ENCODE measurements at regions not wholly inside any gene's neighbourhood (a gene's known extent, or its start where the extent isn't known, plus 50 kb on each side); places are given as distances from the start of the nearest gene placed in this dataset.

DNA sequence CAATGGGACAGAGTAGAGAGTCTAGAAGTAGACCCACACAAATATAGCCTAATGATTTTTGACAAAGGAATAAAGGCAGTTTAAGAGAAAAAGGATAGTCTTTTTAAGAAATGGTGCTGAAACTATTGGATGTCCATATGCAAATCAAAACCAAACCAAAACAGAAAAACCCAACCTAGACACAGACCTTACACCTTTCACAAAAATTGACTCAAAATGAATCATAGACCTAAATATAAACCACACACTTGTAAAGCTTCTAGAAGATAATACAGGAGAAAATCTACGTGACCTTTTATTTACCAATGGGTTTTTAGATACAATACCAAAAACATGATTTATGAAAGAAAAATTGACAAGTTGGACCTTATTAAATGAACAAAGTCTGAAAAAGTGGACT is 66.4 kb upstream of the MPHOSPH6 start:
- no peak for FAIRE-seq

DNA sequence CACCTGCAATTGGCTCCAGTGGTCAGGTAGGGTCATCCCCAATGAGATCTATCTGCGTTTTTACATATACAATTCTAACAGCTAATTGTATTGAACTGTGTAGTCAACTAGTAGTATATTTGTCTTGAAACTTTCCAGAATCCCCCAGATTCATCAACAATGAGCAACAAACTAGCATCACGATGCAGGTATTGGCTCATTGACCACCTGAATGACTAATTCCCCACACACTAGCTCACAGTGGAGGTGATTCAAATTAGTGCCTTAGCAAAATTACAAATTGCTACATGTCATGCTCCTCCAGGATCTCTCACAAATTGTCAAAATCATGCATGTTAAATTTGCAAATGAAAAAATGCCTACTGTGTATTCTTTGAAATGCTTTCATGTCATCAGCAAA is 62.8 kb upstream of the MPHOSPH6 start:
- FAIRE-seq: no peak

DNA sequence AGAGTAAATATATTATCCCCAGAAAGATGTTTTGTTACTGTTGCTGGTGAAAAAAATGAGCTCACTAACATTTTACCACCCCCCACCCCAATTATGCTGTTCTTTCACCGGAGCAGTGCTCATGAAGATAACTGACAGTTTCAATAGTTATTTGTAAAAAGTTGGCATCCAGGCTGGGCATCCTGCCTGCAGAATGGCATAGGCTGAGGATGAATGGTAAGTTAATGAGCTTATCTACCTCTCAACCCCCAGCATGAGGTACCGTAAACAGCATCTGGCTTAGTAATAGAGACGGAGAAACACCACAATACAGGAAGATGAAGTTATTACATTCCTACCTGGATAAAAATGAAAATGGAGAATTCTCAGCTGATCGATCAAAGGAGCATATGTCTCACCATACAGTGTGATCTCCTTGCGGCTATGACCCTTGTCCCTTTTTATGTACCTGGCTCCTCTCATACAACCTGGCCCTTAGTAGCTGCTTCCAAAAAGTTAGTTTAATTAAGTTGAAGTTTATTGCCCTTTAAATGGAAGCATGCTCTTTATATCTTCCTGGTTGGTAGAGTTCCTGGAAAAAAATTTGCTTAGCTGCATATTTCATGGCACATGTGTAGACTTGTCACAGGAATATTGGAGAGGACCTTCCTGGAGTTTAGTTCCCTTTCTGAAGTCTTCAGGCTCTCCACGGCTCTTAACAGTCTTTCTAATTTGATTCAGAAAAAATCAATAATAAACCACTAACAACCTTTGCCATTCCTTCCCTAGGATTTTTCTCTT is 61.2 kb upstream of the MPHOSPH6 start:
- FAIRE-seq: no peak

DNA sequence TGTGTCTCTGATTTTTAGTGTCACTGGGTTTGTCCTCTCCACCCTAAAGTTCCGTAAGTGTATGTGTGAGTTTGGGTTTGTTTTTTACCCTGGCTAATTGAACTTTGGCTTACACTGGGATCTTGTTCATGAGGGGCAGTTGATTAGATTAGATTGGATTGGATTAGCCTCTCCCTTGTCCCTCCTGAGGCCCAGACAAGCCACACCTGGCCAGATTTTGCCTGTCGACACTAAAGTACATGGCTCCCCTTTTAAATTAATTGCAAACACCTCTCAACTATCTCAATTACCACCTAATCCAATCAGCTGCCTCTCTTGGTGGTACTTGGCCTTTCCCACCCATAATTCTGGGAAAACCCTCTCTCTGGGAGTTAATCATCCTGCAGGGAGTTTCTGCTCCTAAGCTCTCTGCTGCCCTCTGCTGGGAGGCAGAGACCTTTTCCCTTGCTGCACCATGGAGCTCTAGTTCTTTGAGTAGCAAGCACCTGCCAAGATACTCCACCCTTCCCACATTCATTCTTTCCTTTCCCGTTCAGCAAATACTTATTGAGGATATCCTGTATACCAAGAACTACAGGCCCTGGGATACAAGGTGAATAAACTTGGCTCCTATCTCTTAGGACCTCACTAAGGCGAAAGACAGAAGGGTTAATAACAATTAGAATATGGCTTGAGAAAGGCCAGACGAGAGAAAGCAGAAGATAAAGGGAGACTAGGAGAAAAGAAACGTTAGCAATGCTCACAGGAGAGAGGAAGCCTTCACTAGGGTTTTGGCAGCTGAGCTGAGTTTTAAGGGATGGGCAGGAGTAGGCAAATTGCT is 60.0 kb upstream of the MPHOSPH6 start:
- no peak for FAIRE-seq

DNA sequence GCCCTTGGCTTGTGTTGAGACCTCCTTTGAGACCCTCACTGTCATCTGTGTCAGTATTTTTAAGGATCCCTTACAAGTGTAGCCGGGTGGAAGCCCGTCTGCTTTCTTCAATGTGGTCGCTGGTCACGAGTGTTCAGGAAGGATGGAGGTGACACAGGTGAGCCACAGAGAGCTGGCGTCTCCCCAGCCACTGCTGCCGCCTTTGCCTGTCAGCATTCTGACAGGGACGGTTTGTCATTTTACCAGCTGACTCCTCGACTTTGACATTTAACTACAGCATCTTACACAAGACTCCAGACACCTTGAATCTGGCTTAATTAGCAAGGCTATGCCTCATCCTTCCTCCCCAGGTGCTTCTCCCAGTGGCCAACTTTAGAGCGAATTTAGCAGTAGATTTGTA is 56.3 kb upstream of the MPHOSPH6 start:
- FAIRE-seq: no peak

DNA sequence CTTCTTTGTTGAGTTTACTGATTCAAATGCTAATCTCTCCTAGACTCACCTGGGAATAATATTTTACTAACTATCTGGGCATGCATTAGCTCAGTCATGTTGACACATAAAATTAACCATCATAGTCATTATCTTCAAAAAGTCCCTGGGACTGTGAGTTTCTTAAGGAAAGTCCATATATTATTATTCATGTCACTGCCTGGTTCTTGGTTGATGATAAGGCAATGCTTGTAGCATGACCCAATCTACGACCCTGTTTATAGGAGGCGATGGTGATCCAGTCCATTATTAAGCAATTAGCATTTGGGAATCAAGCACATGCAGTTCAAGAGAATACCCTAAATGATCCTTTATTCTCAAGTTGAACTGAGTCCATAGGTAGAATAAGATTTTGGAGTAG is 54.8 kb upstream of the MPHOSPH6 start:
- no peak for FAIRE-seq

DNA sequence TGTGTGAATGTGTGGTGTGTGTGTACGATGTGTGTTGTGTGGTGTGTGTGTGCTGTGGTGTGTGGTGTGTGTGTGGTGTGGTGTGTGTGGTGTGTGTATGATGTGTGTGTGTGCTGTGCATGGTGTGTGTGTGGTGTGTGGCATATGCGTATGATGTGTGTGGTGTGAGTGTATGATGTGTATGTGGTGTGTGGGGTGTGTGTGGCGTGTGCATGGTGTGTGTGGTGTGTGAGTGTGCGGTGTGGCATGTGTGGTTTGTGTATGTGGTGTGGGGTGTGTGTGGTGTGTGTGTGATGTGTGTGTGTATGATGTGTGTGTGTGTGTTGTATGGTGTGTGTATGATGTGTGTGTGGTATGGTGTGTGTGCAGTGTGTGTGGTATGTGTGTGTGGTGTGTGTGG is 50.5 kb upstream of the MPHOSPH6 start:
- FAIRE-seq: no peak
